ENCODE measurements at regions not wholly inside any gene's neighbourhood (a gene's known extent, or its start where the extent isn't known, plus 50 kb on each side); places are given as distances from the start of the nearest gene placed in this dataset.

GRCh38 chr9:8221462-8221861 is 421.9 kb upstream of the DMAC1 start:
- Histone ChIP-seq H3K27ac (no peak overlapping the region), H3K4me3 (no peak overlapping the region), H3K36me3 (ENCODE audit: insufficient read depth, low read length) (no peaks in the 10 kb centered on the region), H3K9me3 (ENCODE audit: low read depth, low read length) (no peaks in the 10 kb centered on the region), H3K9ac (ENCODE audit: insufficient read length) (no peak overlapping the region)
- TF ChIP-seq EZH2 (IDR thresholded peaks at IDR 0.05): no peak
- TF ChIP-seq FOXP2 (optimal IDR thresholded peaks at IDR 0.05; ENCODE audit: control extremely low read depth, extremely low read length, insufficient read depth): no peak
- TF ChIP-seq POLR2AphosphoS5 (IDR thresholded peaks at IDR 0.05; ENCODE audit: borderline replicate concordance, low read depth, low read length): no peak
- no peak for DNase-seq (ENCODE audit: low read depth, low spot score)

- Histone ChIP-seq H3K4me3 (no peak overlapping the region), H3K27ac (no peak overlapping the region), H3K36me3 (ENCODE audit: insufficient read depth, low read length) (no peaks in the 10 kb centered on the region), H3K9ac (ENCODE audit: insufficient read length) (no peak overlapping the region), H3K9me3 (ENCODE audit: low read depth, low read length) (no peaks in the 10 kb centered on the region)
- no peak for TF ChIP-seq FOXP2 (optimal IDR thresholded peaks at IDR 0.05; ENCODE audit: control extremely low read depth, extremely low read length, insufficient read depth)
- TF ChIP-seq EZH2 (IDR thresholded peaks at IDR 0.05): no peak
- TF ChIP-seq POLR2AphosphoS5 (IDR thresholded peaks at IDR 0.05; ENCODE audit: borderline replicate concordance, low read depth, low read length): no peak
- DNase-seq (ENCODE audit: low read depth, low spot score): no peak
Observed at GRCh38 chr9:8208465-8208864, 408.9 kb upstream of the DMAC1 start.

- no peak for DNase-seq (ENCODE audit: low read depth, low spot score)
- H3K9ac ChIP-seq (ENCODE audit: insufficient read length): no peak overlapping the region
- H3K36me3 ChIP-seq (ENCODE audit: insufficient read depth, low read length): no peaks in the 10 kb centered on the region
- H3K9me3 ChIP-seq (ENCODE audit: low read depth, low read length): no peaks in the 10 kb centered on the region
- H3K27ac ChIP-seq: no peak overlapping the region
- no peak overlapping the region for H3K4me3 ChIP-seq
- no peak for TF ChIP-seq POLR2AphosphoS5 (IDR thresholded peaks at IDR 0.05; ENCODE audit: borderline replicate concordance, low read depth, low read length)
- no peak for TF ChIP-seq FOXP2 (optimal IDR thresholded peaks at IDR 0.05; ENCODE audit: control extremely low read depth, extremely low read length, insufficient read depth)
- no peak for TF ChIP-seq EZH2 (IDR thresholded peaks at IDR 0.05)
Observed at GRCh38 chr9:8207596-8207995, 408.0 kb upstream of the DMAC1 start.

- DNase-seq (ENCODE audit: low read depth, low spot score): no peak
- Histone ChIP-seq H3K9me3 (ENCODE audit: low read depth, low read length) (no peaks in the 10 kb centered on the region), H3K36me3 (ENCODE audit: insufficient read depth, low read length) (no peaks in the 10 kb centered on the region), H3K9ac (ENCODE audit: insufficient read length) (no peak overlapping the region), H3K27ac (no peak overlapping the region), H3K4me3 (no peak overlapping the region)
- TF ChIP-seq POLR2AphosphoS5 (IDR thresholded peaks at IDR 0.05; ENCODE audit: borderline replicate concordance, low read depth, low read length) (no peak), FOXP2 (optimal IDR thresholded peaks at IDR 0.05; ENCODE audit: control extremely low read depth, extremely low read length, insufficient read depth) (no peak), EZH2 (IDR thresholded peaks at IDR 0.05) (no peak)
Observed at GRCh38 chr9:8206720-8207119, 407.1 kb upstream of the DMAC1 start.

- DNase-seq (ENCODE audit: low read depth, low spot score): no peak
- Histone ChIP-seq H3K9ac (ENCODE audit: insufficient read length) (no peak overlapping the region), H3K9me3 (ENCODE audit: low read depth, low read length) (no peaks in the 10 kb centered on the region), H3K4me3 (no peak overlapping the region), H3K36me3 (ENCODE audit: insufficient read depth, low read length) (no peaks in the 10 kb centered on the region), H3K27ac (no peak overlapping the region)
- TF ChIP-seq FOXP2 (optimal IDR thresholded peaks at IDR 0.05; ENCODE audit: control extremely low read depth, extremely low read length, insufficient read depth) (no peak), EZH2 (IDR thresholded peaks at IDR 0.05) (no peak), POLR2AphosphoS5 (IDR thresholded peaks at IDR 0.05; ENCODE audit: borderline replicate concordance, low read depth, low read length) (no peak)
Observed at GRCh38 chr9:8205576-8205975, 406.0 kb upstream of the DMAC1 start.

- no peaks in the 10 kb centered on the region for H3K9me3 ChIP-seq (ENCODE audit: low read depth, low read length)
- H3K9ac ChIP-seq (ENCODE audit: insufficient read length): no peak overlapping the region
- no peak overlapping the region for H3K27ac ChIP-seq
Observed at GRCh38 chr9:8189881-8190280, 390.3 kb upstream of the DMAC1 start.

GRCh38 chr9:8188723-8189407 is 389.3 kb upstream of the DMAC1 start:
- Histone ChIP-seq H3K36me3 (ENCODE audit: insufficient read depth, low read length) (no peaks in the 10 kb centered on the region), H3K4me3 (no peak overlapping the region), H3K9ac (ENCODE audit: insufficient read length) (no peak overlapping the region), H3K9me3 (ENCODE audit: low read depth, low read length) (no peaks in the 10 kb centered on the region), H3K27ac (no peak overlapping the region)
- TF ChIP-seq EZH2 (IDR thresholded peaks at IDR 0.05) (no peak), POLR2AphosphoS5 (IDR thresholded peaks at IDR 0.05; ENCODE audit: borderline replicate concordance, low read depth, low read length) (no peak), FOXP2 (optimal IDR thresholded peaks at IDR 0.05; ENCODE audit: control extremely low read depth, extremely low read length, insufficient read depth) (no peak)
- no peak for DNase-seq (ENCODE audit: low read depth, low spot score)

More at GRCh38 chr9:8189881-8190280, 390.3 kb upstream of the DMAC1 start:
- Histone ChIP-seq H3K36me3 (ENCODE audit: insufficient read depth, low read length) (no peaks in the 10 kb centered on the region), H3K4me3 (no peak overlapping the region)
- no peak for TF ChIP-seq EZH2 (IDR thresholded peaks at IDR 0.05)
- no peak for TF ChIP-seq FOXP2 (optimal IDR thresholded peaks at IDR 0.05; ENCODE audit: control extremely low read depth, extremely low read length, insufficient read depth)
- no peak for TF ChIP-seq POLR2AphosphoS5 (IDR thresholded peaks at IDR 0.05; ENCODE audit: borderline replicate concordance, low read depth, low read length)
- DNase-seq (ENCODE audit: low read depth, low spot score): no peak

- H3K9me3 ChIP-seq (ENCODE audit: low read depth, low read length): no peaks in the 10 kb centered on the region
- no peak overlapping the region for H3K4me3 ChIP-seq
- TF ChIP-seq EZH2 (IDR thresholded peaks at IDR 0.05) (no peak), FOXP2 (optimal IDR thresholded peaks at IDR 0.05; ENCODE audit: control extremely low read depth, extremely low read length, insufficient read depth) (no peak), POLR2AphosphoS5 (IDR thresholded peaks at IDR 0.05; ENCODE audit: borderline replicate concordance, low read depth, low read length) (no peak)
- no peak overlapping the region for H3K27ac ChIP-seq
- no peaks in the 10 kb centered on the region for H3K36me3 ChIP-seq (ENCODE audit: insufficient read depth, low read length)
- no peak for DNase-seq (ENCODE audit: low read depth, low spot score)
- no peak overlapping the region for H3K9ac ChIP-seq (ENCODE audit: insufficient read length)
Observed at GRCh38 chr9:8186560-8186959, 387.0 kb upstream of the DMAC1 start.

GRCh38 chr9:8183618-8184017 is 384.0 kb upstream of the DMAC1 start:
- no peak for TF ChIP-seq EZH2 (IDR thresholded peaks at IDR 0.05)
- TF ChIP-seq FOXP2 (optimal IDR thresholded peaks at IDR 0.05; ENCODE audit: control extremely low read depth, extremely low read length, insufficient read depth): no peak
- H3K9ac ChIP-seq (ENCODE audit: insufficient read length): no peak overlapping the region
- no peak overlapping the region for H3K27ac ChIP-seq
- H3K36me3 ChIP-seq (ENCODE audit: insufficient read depth, low read length): no peaks in the 10 kb centered on the region
- no peak for DNase-seq (ENCODE audit: low read depth, low spot score)
- no peak overlapping the region for H3K4me3 ChIP-seq
- H3K9me3 ChIP-seq (ENCODE audit: low read depth, low read length): no peaks in the 10 kb centered on the region
